ENCODE measurements at regions not wholly inside any gene's neighbourhood (a gene's known extent, or its start where the extent isn't known, plus 50 kb on each side); places are given as distances from the start of the nearest gene placed in this dataset.

- Histone ChIP-seq H3K9me3 (no peaks in the 10 kb centered on the region), H3K4me1 (no peaks in the 10 kb centered on the region), H3K27ac (no peak overlapping the region), H3K4me3 (replicated peaks in 1 of 3) (no peak overlapping the region), H3K36me3 (no peaks in the 10 kb centered on the region), H3K27me3 (no peaks in the 10 kb centered on the region)
- 37 to 47% methylated on average over 4 of the region's 4 CpGs for WGBS, 2 donors
- TF ChIP-seq POLR2A (IDR thresholded peaks at IDR 0.05) (no peak), CTCF (IDR thresholded peaks at IDR 0.05) (no peak)
- intact Hi-C loops (cut with DNase I), result no loop called here
- no peak for DNase-seq
These were observed 138.9 kb downstream of the PTH2R start for GRCh38 chr2:208545403-208546042.

GRCh38 chr2:208546107-208546506 lies 139.5 kb downstream of the PTH2R start:
- H3K4me3 ChIP-seq (replicated peaks in 1 of 3), result no peak overlapping the region
- H3K4me1 ChIP-seq, result no peaks in the 10 kb centered on the region
- H3K36me3 ChIP-seq, result no peaks in the 10 kb centered on the region
- intact Hi-C loops (cut with DNase I), result no loop called here
- no peaks in the 10 kb centered on the region for H3K9me3 ChIP-seq
- WGBS, 2 donors, result 80 to 89% methylated on average over 1 of the region's 1 CpG
- no peak for TF ChIP-seq POLR2A (IDR thresholded peaks at IDR 0.05)
- no peak for TF ChIP-seq CTCF (IDR thresholded peaks at IDR 0.05)
- H3K27me3 ChIP-seq, result no peaks in the 10 kb centered on the region
- H3K27ac ChIP-seq, result no peak overlapping the region
- no peak for DNase-seq

GRCh38 chr2:208546860-208547650 lies 140.5 kb downstream of the PTH2R start:
- no peaks in the 10 kb centered on the region for H3K27me3 ChIP-seq
- H3K4me3 ChIP-seq (replicated peaks in 1 of 3), result no peak overlapping the region
- intact Hi-C loops (cut with DNase I), result no loop called here
- no peak for TF ChIP-seq POLR2A (IDR thresholded peaks at IDR 0.05)
- no peak for TF ChIP-seq CTCF (IDR thresholded peaks at IDR 0.05)
- WGBS, 2 donors, result 77 to 79% methylated on average over 4 of the region's 4 CpGs
- no peaks in the 10 kb centered on the region for H3K9me3 ChIP-seq
- no peaks in the 10 kb centered on the region for H3K36me3 ChIP-seq
- H3K4me1 ChIP-seq, result no peaks in the 10 kb centered on the region
- no peak overlapping the region for H3K27ac ChIP-seq
- no peak for DNase-seq

GRCh38 chr2:208548700-208549099 lies 142.1 kb downstream of the PTH2R start:
- no peak for DNase-seq
- Histone ChIP-seq H3K4me3 (replicated peaks in 1 of 3) (no peak overlapping the region), H3K36me3 (no peaks in the 10 kb centered on the region), H3K9me3 (no peaks in the 10 kb centered on the region), H3K27me3 (no peaks in the 10 kb centered on the region), H3K4me1 (no peaks in the 10 kb centered on the region), H3K27ac (no peak overlapping the region)
- TF ChIP-seq POLR2A (IDR thresholded peaks at IDR 0.05) (no peak), CTCF (IDR thresholded peaks at IDR 0.05) (no peak)
- intact Hi-C loops (cut with DNase I), result no loop called here
- WGBS, 2 donors, result 73 to 86% methylated on average over 3 of the region's 3 CpGs

DNA sequence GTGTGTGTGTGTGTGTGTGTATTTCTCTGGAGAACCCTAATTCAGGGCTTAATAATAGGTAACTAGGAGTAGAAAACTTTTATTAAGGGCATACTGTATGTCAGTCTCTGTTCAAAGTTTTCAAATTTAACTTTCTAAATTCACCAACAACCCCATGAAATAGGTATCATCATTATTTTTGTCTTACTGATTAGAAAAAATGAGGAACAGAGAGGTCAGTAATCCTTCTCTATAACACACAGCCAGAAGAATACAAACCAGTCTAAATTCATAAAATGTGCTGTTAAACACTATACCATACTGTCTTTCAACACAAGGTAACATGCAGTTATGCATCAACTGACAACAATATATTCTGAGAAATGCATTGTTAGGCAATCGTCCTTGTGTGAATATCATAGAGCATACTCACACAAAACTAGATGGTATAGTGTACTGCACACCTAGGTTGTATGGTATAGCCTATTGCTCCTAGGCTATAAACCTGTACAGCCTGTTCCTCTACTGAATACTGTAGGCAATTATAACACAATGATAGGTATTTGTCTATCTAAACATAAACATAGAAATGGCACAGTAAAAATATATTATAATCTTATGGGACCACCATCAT lies 143.1 kb downstream of the PTH2R start:
- WGBS, 2 donors, result 84 to 93% methylated on average over 1 of the region's 1 CpG
- Histone ChIP-seq H3K27me3 (no peaks in the 10 kb centered on the region), H3K27ac (no peak overlapping the region), H3K4me1 (no peaks in the 10 kb centered on the region), H3K9me3 (no peaks in the 10 kb centered on the region), H3K4me3 (replicated peaks in 1 of 3) (no peak overlapping the region), H3K36me3 (no peaks in the 10 kb centered on the region)
- intact Hi-C loops (cut with DNase I), result no loop called here
- DNase-seq, result no peak
- no peak for TF ChIP-seq CTCF (IDR thresholded peaks at IDR 0.05)
- TF ChIP-seq POLR2A (IDR thresholded peaks at IDR 0.05), result no peak
